Loucy (cell line): ENCODE measurements at regions not wholly inside any gene's neighbourhood (a gene's known extent, or its start where the extent isn't known, plus 50 kb on each side); places are given as distances from the start of the nearest gene placed in this dataset.

Experiments
- CTCF ChIP-seq: fragments of 200-600 bp; sonication (generic); conservative IDR thresholded peaks from 2 replicates; pipeline ENCODE4 v1.5.1; 2014; ENCODE audit warnings: mild to moderate bottlenecking, antibody characterized with exemption, low read length
- EZH2phosphoT487 ChIP-seq: fragments of 200-600 bp; IDR thresholded peaks from 2 replicates; pipeline ENCODE4 v1.6.1; 2018; ENCODE audit warnings: antibody characterized with exemption, mild to moderate bottlenecking, moderate library complexity, borderline replicate concordance

- no peak for TF ChIP-seq CTCF
- TF ChIP-seq EZH2phosphoT487 = no peak
Measured at GRCh38 chr14:54085841-54086240, 129.2 kb upstream of the BMP4 start.
